PC-3 (cell line): ENCODE measurements at regions not wholly inside any gene's neighbourhood (a gene's known extent, or its start where the extent isn't known, plus 50 kb on each side); places are given as distances from the start of the nearest gene placed in this dataset.

Experiments
- EZH2phosphoT487 ChIP-seq: fragments of 300-600 bp; sonication (generic); IDR thresholded peaks from 2 replicates; pipeline ENCODE4 v1.6.1; 2018; ENCODE audit warnings: mild to moderate bottlenecking, antibody characterized with exemption, low read length, borderline replicate concordance
- TF ChIP-seq, protein P1 (sequence below): fragments of 300-600 bp; sonication (generic); conservative IDR thresholded peaks from 2 replicates; pipeline ENCODE4 v1.5.1; 2017; ENCODE audit warnings: antibody characterized with exemption, low read depth, mild to moderate bottlenecking, low read length

DNA sequence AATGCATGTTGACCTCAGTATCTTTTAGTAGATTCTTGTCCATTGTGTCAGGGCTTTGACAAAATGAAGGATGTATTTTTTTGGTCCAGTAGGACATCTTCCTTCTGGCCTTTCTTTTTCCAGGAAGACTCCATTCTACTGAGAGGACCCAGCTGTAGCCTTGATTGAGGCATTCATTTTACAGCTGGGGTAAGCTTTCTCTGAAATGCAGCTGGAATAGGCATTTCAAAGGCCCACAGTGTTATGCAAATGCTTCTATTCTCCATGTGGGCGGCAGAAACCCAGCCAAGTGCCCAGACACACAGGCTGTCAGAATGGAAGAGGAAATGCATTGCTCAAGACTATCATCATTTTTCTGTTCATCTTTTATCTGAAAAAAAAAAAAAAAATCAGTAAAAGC, 629.0 kb upstream of the CDH8 start:
- TF ChIP-seq, protein P1, sequence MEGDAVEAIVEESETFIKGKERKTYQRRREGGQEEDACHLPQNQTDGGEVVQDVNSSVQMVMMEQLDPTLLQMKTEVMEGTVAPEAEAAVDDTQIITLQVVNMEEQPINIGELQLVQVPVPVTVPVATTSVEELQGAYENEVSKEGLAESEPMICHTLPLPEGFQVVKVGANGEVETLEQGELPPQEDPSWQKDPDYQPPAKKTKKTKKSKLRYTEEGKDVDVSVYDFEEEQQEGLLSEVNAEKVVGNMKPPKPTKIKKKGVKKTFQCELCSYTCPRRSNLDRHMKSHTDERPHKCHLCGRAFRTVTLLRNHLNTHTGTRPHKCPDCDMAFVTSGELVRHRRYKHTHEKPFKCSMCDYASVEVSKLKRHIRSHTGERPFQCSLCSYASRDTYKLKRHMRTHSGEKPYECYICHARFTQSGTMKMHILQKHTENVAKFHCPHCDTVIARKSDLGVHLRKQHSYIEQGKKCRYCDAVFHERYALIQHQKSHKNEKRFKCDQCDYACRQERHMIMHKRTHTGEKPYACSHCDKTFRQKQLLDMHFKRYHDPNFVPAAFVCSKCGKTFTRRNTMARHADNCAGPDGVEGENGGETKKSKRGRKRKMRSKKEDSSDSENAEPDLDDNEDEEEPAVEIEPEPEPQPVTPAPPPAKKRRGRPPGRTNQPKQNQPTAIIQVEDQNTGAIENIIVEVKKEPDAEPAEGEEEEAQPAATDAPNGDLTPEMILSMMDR = no peak
- no peak for TF ChIP-seq EZH2phosphoT487
